Muscle layer of duodenum (tissue), 2 donors: ENCODE measurements at regions not wholly inside any gene's neighbourhood (a gene's known extent, or its start where the extent isn't known, plus 50 kb on each side); places are given as distances from the start of the nearest gene placed in this dataset.

Experiments
- H3K27ac ChIP-seq: one replicate; pipeline ENCODE4 v1.7.0; 2013; ENCODE audit warnings: mild to moderate bottlenecking, low read length
- H3K27me3 ChIP-seq: one replicate; pipeline ENCODE4 v1.7.0; 2013; ENCODE audit warnings: low read depth, mild to moderate bottlenecking, control low read depth, low read length
- H3K36me3 ChIP-seq, 2 donors: one replicate each; pipeline ENCODE4 v1.7.0; 2013; ENCODE audit warnings: low read length in 2 of 2, control low read depth in 1 of 2, mild to moderate bottlenecking in 1 of 2; ENCODE audit not compliant: insufficient read depth in 2 of 2, control insufficient read depth in 1 of 2
- H3K4me1 ChIP-seq, 2 donors: one replicate each; pipeline ENCODE4 v1.7.0; 2013; ENCODE audit warnings: low read length in 2 of 2, mild to moderate bottlenecking in 2 of 2, control low read depth in 1 of 2, moderate library complexity in 1 of 2; ENCODE audit not compliant: insufficient read depth in 2 of 2, control insufficient read depth in 1 of 2
- H3K4me3 ChIP-seq, 2 donors: one replicate each; pipeline ENCODE4 v1.7.0; 2013; ENCODE audit warnings: low read length in 2 of 2, low read depth in 1 of 2, mild to moderate bottlenecking in 1 of 2
- H3K9me3 ChIP-seq, 2 donors: one replicate each; pipeline ENCODE4 v1.7.0; 2013; ENCODE audit warnings: low read length in 2 of 2, control low read depth in 1 of 2, mild to moderate bottlenecking in 1 of 2; ENCODE audit not compliant: control insufficient read depth in 1 of 2
- donor health status: healthy.

GRCh38 chr18:45169610-45170009 lies 445.7 kb upstream of the SLC14A2 start:
- Histone ChIP-seq H3K27ac (no peak overlapping the region), H3K36me3 (no peaks in the 10 kb centered on the region), H3K27me3 (no peaks in the 10 kb centered on the region), H3K9me3 (no peaks in the 10 kb centered on the region), H3K4me3 (no peak overlapping the region), H3K4me1 (no peaks in the 10 kb centered on the region)

GRCh38 chr18:45171679-45172191 lies 443.5 kb upstream of the SLC14A2 start:
- Histone ChIP-seq H3K27me3 (no peaks in the 10 kb centered on the region), H3K36me3 (no peaks in the 10 kb centered on the region), H3K9me3 (no peaks in the 10 kb centered on the region), H3K27ac (no peak overlapping the region), H3K4me3 (no peak overlapping the region), H3K4me1 (no peaks in the 10 kb centered on the region)

- Histone ChIP-seq H3K4me3 (no peak overlapping the region), H3K36me3 (no peaks in the 10 kb centered on the region), H3K4me1 (no peaks in the 10 kb centered on the region), H3K9me3 (no peaks in the 10 kb centered on the region), H3K27ac (no peak overlapping the region), H3K27me3 (no peaks in the 10 kb centered on the region)
Observed at GRCh38 chr18:45173327-45173726, 441.9 kb upstream of the SLC14A2 start.

- Histone ChIP-seq H3K27ac (no peak overlapping the region), H3K9me3 (no peaks in the 10 kb centered on the region), H3K4me1 (no peaks in the 10 kb centered on the region), H3K4me3 (no peak overlapping the region), H3K27me3 (no peaks in the 10 kb centered on the region), H3K36me3 (no peaks in the 10 kb centered on the region)
Observed at GRCh38 chr18:45173799-45174519, 441.3 kb upstream of the SLC14A2 start.

- H3K27ac ChIP-seq, result no peak overlapping the region
- H3K4me3 ChIP-seq, result no peak overlapping the region
- H3K4me1 ChIP-seq, result no peaks in the 10 kb centered on the region
- no peaks in the 10 kb centered on the region for H3K9me3 ChIP-seq
- H3K36me3 ChIP-seq, result no peaks in the 10 kb centered on the region
- H3K27me3 ChIP-seq, result no peaks in the 10 kb centered on the region
Observed at GRCh38 chr18:45174629-45175136, 440.6 kb upstream of the SLC14A2 start.

- Histone ChIP-seq H3K4me1 (no peaks in the 10 kb centered on the region), H3K4me3 (no peak overlapping the region), H3K27ac (no peak overlapping the region), H3K27me3 (no peaks in the 10 kb centered on the region), H3K9me3 (no peaks in the 10 kb centered on the region), H3K36me3 (no peaks in the 10 kb centered on the region)
Observed at GRCh38 chr18:45175511-45175910, 439.8 kb upstream of the SLC14A2 start.

GRCh38 chr18:45186832-45187231 lies 428.4 kb upstream of the SLC14A2 start:
- Histone ChIP-seq H3K4me3 (no peak overlapping the region), H3K27ac (no peak overlapping the region), H3K4me1 (no peaks in the 10 kb centered on the region), H3K27me3 (no peaks in the 10 kb centered on the region), H3K9me3 (no peaks in the 10 kb centered on the region), H3K36me3 (no peaks in the 10 kb centered on the region)

GRCh38 chr18:45191795-45192194 lies 423.5 kb upstream of the SLC14A2 start:
- Histone ChIP-seq H3K27me3 (no peaks in the 10 kb centered on the region), H3K9me3 (no peaks in the 10 kb centered on the region), H3K27ac (no peak overlapping the region), H3K4me3 (no peak overlapping the region), H3K4me1 (no peaks in the 10 kb centered on the region), H3K36me3 (no peaks in the 10 kb centered on the region)

- peaks cover 0 to 4% of the 10 kb centered on the region in 2 donors for H3K9me3 ChIP-seq
- no peaks in the 10 kb centered on the region for H3K27me3 ChIP-seq
- H3K4me1 ChIP-seq, result no peaks in the 10 kb centered on the region
- H3K36me3 ChIP-seq, result no peaks in the 10 kb centered on the region
- no peak overlapping the region for H3K4me3 ChIP-seq
- no peak overlapping the region for H3K27ac ChIP-seq
Observed at GRCh38 chr18:45197526-45197970, 417.7 kb upstream of the SLC14A2 start.

GRCh38 chr18:45198526-45198925 lies 416.8 kb upstream of the SLC14A2 start:
- no peaks in the 10 kb centered on the region for H3K27me3 ChIP-seq
- no peak overlapping the region for H3K27ac ChIP-seq
- no peaks in the 10 kb centered on the region for H3K36me3 ChIP-seq
- peaks cover 0 to 4% of the 10 kb centered on the region in 2 donors for H3K9me3 ChIP-seq
- no peaks in the 10 kb centered on the region for H3K4me1 ChIP-seq
- H3K4me3 ChIP-seq, result no peak overlapping the region

- Histone ChIP-seq H3K9me3 (peaks cover 0 to 4% of the 10 kb centered on the region in 2 donors), H3K27me3 (no peaks in the 10 kb centered on the region), H3K4me3 (no peak overlapping the region), H3K4me1 (no peaks in the 10 kb centered on the region), H3K36me3 (no peaks in the 10 kb centered on the region), H3K27ac (no peak overlapping the region)
Observed at GRCh38 chr18:45201029-45201428, 414.2 kb upstream of the SLC14A2 start.

GRCh38 chr18:45201489-45201888 lies 413.8 kb upstream of the SLC14A2 start:
- Histone ChIP-seq H3K9me3 (peaks cover 0 to 4% of the 10 kb centered on the region in 2 donors), H3K36me3 (no peaks in the 10 kb centered on the region), H3K4me1 (no peaks in the 10 kb centered on the region), H3K4me3 (no peak overlapping the region), H3K27ac (no peak overlapping the region), H3K27me3 (no peaks in the 10 kb centered on the region)
